Upper lobe of left lung (tissue), 4 donors: ENCODE measurements at regions not wholly inside any gene's neighbourhood (a gene's known extent, or its start where the extent isn't known, plus 50 kb on each side); places are given as distances from the start of the nearest gene placed in this dataset.

Experiments used
- POLR2A ChIP-seq, 4 donors: fragments of 450-650 bp; IDR thresholded peaks; one replicate each; pipeline ENCODE4 v1.5.1; 2016 to 2017; ENCODE audit warnings: antibody characterized with exemption in 4 of 4, mild to moderate bottlenecking in 2 of 4
- POLR2AphosphoS5 ChIP-seq, 2 donors: sonication (generic); formaldehyde crosslinking; IDR thresholded peaks; one replicate each; pipeline ENCODE4 v1.5.1; 2017; ENCODE audit warnings: antibody characterized with exemption in 2 of 2
- TF ChIP-seq, protein P1 (sequence below), 6 experiments: fragments of 450-650 bp in 4 of 6; fragments of 200-600 bp in 2 of 6; sonication (generic) in 2 of 6; IDR thresholded peaks; one replicate each; pipeline ENCODE4 v1.5.1; 2016 to 2019; ENCODE audit warnings: antibody characterized with exemption in 6 of 6

DNA sequence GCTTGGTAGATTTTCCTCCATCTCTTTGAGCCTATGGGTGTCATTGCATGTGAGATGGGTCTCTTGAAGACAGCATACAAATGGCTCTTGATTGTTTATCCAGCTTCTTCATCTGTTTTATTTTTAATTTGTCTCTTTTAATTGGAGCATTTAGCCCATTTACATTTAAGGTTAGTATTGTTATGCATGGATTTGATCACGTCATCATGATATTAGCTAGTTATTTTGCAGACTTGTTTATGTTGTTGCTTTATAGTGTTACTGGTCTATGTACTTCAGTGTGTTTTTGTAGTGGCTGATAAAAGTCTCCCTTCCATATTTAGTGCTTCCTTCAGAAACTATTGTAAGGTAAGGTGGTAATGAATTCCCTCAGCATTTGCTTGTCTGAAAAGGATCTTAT, 78.6 kb upstream of the RGMB start:
- TF ChIP-seq POLR2A (IDR thresholded peaks at IDR 0.05) (no peak), POLR2AphosphoS5 (IDR thresholded peaks at IDR 0.05) (no peak)
- TF ChIP-seq, protein P1, sequence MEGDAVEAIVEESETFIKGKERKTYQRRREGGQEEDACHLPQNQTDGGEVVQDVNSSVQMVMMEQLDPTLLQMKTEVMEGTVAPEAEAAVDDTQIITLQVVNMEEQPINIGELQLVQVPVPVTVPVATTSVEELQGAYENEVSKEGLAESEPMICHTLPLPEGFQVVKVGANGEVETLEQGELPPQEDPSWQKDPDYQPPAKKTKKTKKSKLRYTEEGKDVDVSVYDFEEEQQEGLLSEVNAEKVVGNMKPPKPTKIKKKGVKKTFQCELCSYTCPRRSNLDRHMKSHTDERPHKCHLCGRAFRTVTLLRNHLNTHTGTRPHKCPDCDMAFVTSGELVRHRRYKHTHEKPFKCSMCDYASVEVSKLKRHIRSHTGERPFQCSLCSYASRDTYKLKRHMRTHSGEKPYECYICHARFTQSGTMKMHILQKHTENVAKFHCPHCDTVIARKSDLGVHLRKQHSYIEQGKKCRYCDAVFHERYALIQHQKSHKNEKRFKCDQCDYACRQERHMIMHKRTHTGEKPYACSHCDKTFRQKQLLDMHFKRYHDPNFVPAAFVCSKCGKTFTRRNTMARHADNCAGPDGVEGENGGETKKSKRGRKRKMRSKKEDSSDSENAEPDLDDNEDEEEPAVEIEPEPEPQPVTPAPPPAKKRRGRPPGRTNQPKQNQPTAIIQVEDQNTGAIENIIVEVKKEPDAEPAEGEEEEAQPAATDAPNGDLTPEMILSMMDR (IDR thresholded peaks at IDR 0.05), result no peak
